Brain pericyte (primary cell): ENCODE measurements at regions not wholly inside any gene's neighbourhood (a gene's known extent, or its start where the extent isn't known, plus 50 kb on each side); places are given as distances from the start of the nearest gene placed in this dataset.

ENCODE experiments used
- DNase-seq: peaks from one replicate; pipeline ENCODE4 v3.0.0-alpha.2; 2012; ENCODE audit warnings: low read depth, low spot score

DNA sequence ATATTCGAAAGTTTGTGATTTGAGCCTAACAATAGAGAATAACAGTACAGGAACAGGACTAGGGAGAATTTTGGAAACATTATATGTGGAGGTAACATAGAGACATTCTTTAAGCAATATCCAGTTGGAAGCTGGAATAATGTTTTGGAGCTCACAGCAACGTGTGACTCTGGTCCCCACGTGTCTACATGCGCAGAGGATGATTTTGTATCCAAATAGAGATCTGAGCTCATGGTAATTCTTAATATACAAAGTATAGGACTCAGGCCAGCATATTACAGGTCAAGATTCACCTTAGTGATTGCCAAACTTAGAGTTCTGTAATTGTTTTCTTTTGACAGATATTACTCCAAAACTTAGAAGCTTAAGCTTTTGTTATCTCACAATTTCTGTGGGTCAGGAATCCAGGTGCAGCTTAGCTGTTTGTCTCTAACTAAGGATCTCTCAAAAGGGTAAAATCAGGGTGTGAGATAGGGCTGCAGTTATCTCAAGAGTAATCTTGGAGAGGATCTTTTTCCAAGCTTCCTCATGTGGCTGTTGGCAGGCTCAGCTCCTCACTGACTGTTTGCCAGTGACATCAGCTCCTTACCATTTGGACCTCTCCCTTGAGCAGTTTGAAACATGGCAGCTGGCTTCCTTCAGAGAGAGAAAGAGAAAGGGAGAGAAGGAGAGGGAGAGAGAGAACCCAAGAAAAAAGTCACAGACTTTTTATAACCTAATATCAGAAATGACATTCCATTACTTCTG, 272.0 kb upstream of the ZNF462 start:
- DNase-seq: no peak

DNA sequence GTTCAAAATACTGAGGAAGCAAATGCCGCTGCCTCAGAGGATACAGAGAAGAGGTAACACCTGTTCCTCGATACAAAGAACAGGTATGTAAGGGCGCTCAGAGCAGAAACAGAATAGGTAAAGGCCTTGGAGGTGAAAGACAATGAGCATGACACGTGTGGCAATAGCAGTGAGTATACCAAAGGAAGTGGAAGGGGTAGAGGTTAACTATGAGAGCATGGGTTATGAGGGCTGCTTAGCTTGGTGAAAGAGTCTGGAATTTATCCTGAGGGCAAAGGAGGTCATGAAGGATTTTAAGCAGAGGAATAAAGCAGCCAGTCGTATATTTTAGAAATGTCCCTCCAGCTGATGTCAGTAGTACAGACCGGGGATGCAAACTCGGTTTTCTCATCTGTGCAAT, 269.8 kb upstream of the ZNF462 start:
- no peak for DNase-seq

DNA sequence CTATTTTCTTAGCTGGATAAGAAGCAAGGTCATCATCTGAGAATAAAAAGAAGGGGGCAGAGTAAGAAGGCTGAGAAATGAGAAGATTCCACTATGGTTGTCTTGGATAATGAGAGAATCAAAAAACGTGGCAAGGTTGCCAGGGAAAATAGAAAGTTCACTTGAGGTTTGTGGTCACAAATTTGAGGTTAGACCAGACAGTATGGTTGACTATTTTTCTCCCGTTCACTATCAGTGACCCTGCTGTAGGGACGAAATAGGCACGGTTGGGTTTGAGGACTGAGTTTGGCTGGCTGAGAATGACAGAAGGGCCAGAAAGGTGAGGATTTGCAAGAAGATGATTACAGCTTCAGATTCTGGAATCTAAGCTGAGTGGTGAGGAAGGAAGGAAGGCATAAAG, 266.0 kb upstream of the ZNF462 start:
- DNase-seq: no peak

DNA sequence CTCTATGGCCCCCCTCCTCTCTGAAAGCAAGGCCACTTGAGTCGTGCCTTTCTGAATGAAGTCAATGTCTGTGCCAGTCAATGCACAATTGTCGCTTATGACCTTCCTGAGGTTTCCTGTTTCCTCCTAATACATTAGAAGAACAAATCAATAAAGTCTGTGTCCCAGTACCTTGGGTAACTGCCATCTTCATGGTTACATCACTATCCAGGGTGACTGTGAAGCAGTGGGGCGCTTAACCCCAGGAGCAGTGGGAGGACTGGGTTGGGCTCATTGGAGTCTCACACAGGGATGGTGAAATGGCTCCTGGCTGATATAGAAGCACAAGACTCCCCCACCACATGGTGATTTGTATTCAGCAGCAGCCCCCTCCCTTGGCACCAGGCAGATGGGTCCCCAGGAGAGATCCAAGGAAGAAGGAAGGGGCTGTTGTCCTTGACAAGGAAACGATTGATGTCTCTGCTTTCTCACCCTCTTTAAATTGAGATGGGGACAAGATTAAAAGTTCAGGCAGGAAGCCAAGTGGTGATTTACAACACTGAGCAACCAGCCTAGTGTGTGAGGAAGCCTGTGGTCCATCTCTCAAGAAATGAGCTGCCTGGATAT, 261.9 kb upstream of the ZNF462 start:
- DNase-seq: no peak

DNA sequence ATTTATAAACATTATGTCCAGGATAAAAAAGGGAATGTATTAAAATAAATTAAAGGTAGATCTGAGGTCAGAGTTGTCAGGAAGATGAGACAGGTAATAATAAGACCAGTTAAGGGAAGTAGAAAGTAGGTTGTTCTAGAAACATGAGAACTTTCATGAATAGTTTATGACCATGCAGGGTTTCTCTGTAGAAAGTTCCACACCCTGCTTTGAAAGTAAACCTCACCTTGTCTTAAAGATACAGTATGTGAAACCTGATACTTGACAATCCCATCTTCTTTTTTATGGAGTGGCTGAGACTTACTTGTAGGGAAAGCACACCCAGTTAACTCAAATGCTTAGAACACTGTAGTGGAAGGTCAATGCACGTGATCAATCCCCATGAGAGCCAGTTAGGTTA, 260.6 kb upstream of the ZNF462 start:
- no peak for DNase-seq

GRCh38 chr9:106613250-106613737, 249.7 kb upstream of the ZNF462 start:
- no peak for DNase-seq

DNA sequence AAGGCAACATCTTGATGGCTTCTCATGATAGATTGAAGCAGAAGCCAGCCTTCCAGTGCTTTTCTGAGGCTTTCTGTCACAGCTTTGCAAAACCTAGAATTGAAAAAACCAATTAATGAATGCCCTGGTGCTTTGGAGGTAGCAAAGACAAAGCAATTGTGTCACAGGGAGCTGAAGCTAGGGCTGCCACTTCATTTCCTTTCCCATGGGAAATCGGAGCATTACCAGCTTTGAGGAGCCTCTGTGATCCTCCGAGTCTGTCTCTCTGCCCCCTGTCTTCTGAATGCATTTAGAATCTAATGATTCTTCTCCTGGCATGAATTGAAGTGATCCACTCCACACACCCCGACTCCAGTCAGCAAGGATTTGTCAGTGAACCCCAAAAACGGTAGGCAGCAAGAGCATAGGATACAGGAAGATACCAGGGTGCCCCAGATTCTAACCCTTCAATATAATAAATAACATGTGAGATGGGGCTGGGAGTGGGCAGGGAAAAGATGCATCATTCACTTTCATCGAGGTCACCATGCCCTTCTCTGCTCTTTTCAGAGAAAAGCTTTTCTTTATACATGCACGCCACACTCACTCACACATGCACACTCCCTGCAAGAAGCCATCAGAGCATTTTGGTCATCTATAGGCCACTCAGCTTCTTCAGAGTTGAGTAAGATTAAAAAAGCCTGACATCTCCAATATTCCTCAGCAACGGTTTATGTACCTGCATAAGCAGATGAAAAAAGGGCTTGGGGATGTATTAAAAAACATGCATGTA, 247.7 kb upstream of the ZNF462 start:
- DNase-seq: no peak

DNA sequence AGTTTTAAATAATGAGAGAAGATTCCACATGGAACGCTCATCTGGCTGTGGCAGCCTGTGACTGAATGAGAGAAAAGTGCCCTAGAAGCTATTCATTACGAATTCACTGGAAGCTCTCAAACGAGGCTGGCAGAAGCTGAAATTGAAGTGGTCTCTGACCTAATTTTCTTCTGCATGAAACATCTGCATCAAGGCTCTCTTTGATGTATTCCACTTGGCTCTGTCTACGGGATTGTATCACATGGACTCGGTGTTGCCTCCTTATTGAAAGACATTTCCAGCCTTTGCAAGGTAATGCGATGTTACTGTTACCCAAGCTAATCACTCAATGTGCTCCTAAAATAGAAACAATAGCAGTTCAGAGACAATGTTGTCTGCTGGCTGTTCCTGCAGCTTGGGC, 246.9 kb upstream of the ZNF462 start:
- no peak for DNase-seq

DNA sequence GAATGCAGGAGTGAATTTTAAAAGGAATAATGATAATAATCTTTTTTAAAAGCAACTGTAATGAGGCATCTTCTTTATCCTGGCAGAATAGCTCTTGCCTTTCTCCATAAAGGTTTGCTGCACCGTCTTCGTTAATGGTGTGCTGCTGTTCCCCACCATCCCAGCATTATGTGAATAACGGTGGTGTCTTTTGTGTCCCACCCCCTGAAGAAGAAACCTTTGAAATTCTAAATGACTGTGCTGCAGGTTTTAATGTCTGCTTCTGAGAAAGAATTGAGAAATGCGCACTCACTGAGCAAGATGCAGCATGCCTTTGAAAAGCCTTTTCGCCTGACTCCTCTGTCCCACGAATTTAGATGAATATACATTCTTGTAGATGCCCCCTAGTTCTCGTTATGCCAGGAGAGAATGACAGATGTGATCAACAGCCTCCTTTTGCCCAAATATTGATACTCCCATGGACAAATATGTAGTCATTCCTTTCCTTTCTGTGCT, 246.1 kb upstream of the ZNF462 start:
- no peak for DNase-seq

DNA sequence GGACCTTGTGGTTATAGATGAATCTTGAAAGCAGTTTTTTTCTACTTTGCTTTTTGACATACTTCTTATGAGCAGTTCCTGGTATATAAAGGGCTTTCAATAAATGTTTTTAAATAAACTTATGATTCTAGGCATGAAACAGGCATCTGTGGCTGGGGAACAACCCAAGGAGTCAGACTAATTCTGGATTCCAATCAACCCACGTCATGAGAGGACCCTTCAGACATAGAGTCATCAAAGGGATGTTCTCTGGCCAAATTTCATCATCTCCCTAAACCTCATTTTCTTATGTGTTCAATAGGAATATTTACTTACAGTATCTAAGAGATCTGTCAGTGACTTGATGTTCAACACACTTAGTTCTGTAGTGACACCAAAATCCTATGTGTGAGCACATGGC, 243.8 kb upstream of the ZNF462 start:
- DNase-seq: no peak

DNA sequence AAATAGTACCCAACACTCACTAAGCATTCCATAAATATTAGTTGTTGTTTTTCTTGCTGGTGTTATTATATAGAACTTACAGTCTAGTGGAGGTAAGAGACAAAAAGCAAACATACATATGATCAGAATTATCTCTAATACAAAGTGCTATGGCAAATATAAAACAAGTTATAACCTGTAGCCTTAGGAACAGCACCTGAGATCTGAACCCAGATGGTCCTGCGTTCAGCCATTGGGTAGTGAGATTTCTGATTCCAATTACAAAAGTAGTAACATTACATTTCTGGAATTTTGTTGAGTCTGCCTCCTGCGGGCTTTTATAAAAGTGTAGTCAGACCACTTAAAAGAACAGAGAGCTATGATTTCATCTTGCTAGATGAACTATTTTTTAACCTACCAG, 242.9 kb upstream of the ZNF462 start:
- no peak for DNase-seq

GRCh38 chr9:106620866-106621265, 242.1 kb upstream of the ZNF462 start:
- no peak for DNase-seq

GRCh38 chr9:106621313-106622163, 241.4 kb upstream of the ZNF462 start:
- no peak for DNase-seq

- DNase-seq: no peak
Measured at GRCh38 chr9:106622164-106622487, 240.8 kb upstream of the ZNF462 start.

DNA sequence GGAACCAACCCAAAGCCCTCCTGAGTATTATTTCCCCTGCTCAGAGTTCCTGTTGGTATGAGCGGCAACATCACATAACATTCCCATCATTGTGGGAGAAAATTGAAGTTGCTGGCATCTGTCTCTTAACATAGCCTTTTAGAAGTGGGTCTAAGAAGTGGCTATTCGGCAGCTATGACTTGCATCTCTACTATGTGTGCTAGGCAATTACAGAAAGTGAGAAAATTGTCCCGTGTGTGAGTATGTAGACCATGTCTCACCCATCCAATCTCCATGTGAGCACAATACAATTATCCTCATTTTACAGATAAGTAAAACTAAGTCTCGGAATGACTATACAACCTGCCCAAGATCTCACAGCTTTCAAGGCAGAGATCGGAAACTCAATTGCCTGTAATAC, 239.4 kb upstream of the ZNF462 start:
- no peak for DNase-seq

DNA sequence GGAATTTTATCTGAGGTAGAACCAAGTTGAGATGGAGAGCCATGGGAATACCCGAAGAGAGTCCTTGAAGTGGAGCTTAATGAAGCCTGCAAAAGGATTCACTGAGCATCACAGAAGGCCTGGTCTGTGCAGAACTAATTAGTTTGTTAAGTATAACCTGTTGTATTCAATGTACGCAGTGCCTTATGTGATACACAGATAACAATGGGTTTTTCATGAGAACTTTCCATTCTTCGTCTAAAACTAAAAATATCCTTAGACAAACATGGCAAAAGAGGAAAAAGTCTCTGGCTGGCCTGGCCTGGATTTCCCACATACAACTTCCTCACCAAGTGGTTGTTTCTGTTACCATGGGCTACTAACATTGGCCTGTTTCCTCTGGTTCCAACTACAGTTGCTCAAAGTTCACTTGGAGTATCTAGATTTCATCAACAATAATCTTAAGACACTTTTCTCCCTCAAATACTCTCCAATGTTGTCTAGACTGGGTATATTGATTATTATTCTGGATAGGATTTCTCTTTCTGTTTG, 237.6 kb upstream of the ZNF462 start:
- no peak for DNase-seq

DNA sequence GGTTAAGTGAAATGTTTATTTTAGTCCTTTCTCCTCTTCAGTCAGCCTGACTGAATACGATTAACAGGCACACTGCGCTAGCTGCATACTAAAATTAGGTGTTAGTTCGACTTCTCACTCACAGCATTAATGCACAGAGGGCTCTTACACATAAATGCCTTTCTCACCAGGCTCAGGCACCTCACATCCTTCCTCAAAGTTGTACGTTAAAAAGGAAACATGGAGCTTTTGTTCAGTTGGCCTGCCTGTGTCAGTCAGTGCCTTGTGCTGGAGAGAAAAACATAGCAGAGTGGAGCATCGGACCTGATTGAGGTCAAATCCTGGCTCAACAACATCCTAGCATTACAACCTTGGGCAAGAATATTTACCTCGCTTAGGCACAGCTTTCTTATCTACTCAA, 236.0 kb upstream of the ZNF462 start:
- DNase-seq: no peak

- no peak for DNase-seq
Measured at GRCh38 chr9:106632621-106633020, 230.3 kb upstream of the ZNF462 start.

- DNase-seq: no peak
Measured at GRCh38 chr9:106634183-106634582, 228.8 kb upstream of the ZNF462 start.

DNA sequence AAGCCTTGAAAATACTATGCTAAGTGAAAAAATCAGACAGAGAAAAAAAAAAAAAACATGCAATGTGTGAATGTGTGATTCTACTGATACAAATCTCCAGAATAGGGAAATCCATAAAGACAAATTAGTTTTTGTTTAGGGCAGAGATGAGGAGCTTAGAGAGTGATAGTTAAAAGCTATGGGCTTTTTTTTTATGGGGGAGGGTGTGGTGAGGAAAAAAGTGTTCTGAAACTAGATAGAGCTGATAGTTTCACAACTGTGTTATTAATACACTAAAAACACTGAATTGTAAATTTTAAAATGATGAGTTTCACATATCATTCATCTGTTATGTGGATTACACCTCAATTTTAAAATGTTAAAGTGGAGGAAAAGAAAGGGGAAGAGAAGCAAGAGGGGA, 228.3 kb upstream of the ZNF462 start:
- no peak for DNase-seq

- DNase-seq: no peak
Measured at GRCh38 chr9:106637486-106637885, 225.5 kb upstream of the ZNF462 start.
